Activated T-cell treated with anti-CD3 and anti-CD28 coated beads for 24 hours (primary cell): ENCODE measurements at regions not wholly inside any gene's neighbourhood (a gene's known extent, or its start where the extent isn't known, plus 50 kb on each side); places are given as distances from the start of the nearest gene placed in this dataset.
A peak's percentile ranks its signal among the peaks of the same experiment; 100 is the strongest.

Experiments used
- DNase-seq: peaks from one replicate; pipeline ENCODE4 v3.0.0-alpha.2; 2020; ENCODE audit warnings: low read depth

GRCh38 chr2:30048636-30049175 is 98.1 kb upstream of the YPEL5 start:
- no peak for DNase-seq

GRCh38 chr2:30055548-30055947 is 91.3 kb upstream of the YPEL5 start:
- no peak for DNase-seq

GRCh38 chr2:30060562-30060961 is 86.2 kb upstream of the YPEL5 start:
- no peak for DNase-seq

GRCh38 chr2:30068067-30068466 is 78.7 kb upstream of the YPEL5 start:
- DNase-seq: no peak

- DNase-seq: peak; percentile 42
These were observed 74.5 kb upstream of the YPEL5 start for GRCh38 chr2:30072250-30072842.

GRCh38 chr2:30073523-30073922 is 73.3 kb upstream of the YPEL5 start:
- DNase-seq: no peak

GRCh38 chr2:30074023-30074422 is 72.8 kb upstream of the YPEL5 start:
- DNase-seq: no peak

GRCh38 chr2:30078521-30078920 is 68.3 kb upstream of the YPEL5 start:
- no peak for DNase-seq

- DNase-seq: no peak
These were observed 61.9 kb upstream of the YPEL5 start for GRCh38 chr2:30084915-30085314.

GRCh38 chr2:30089171-30089570 is 57.6 kb upstream of the YPEL5 start:
- DNase-seq: no peak

- DNase-seq: no peak
These were observed 51.4 kb upstream of the YPEL5 start for GRCh38 chr2:30095402-30095801.

GRCh38 chr2:30096451-30096850 is 50.4 kb upstream of the YPEL5 start:
- no peak for DNase-seq
